ENCODE measurements at regions not wholly inside any gene's neighbourhood (a gene's known extent, or its start where the extent isn't known, plus 50 kb on each side); places are given as distances from the start of the nearest gene placed in this dataset.

- Histone ChIP-seq H2AFZ (no peak overlapping the region), H3K36me3 (ENCODE audit: insufficient read depth) (no peaks in the 10 kb centered on the region), H3K9me2 (ENCODE audit: insufficient read depth) (no peaks in the 10 kb centered on the region), H3K4me2 (no peak overlapping the region), H3F3A (replicated peaks; ENCODE audit: low read depth) (no peaks in the 10 kb centered on the region), H3K4me3 (no peak overlapping the region), H4K20me1 (replicated peaks; ENCODE audit: insufficient read depth) (no peaks in the 10 kb centered on the region), H3K27me3 (ENCODE audit: insufficient read depth) (no peaks in the 10 kb centered on the region), H3K4me1 (ENCODE audit: insufficient read depth) (no peaks in the 10 kb centered on the region), H3K27ac (ENCODE audit: low read depth) (no peak overlapping the region), H3K79me2 (replicated peaks; ENCODE audit: insufficient read depth) (no peaks in the 10 kb centered on the region)
- Mint-ChIP-seq H3K4me3 (no peak overlapping the region), H3K4me1 (no peaks in the 10 kb centered on the region; the same call in 2 of the 3 replicates), H3K9me3 (peaks cover 4% of the 10 kb centered on the region; the same call in 1 of the 3 replicates), H3K27me3 (ENCODE audit: insufficient read depth, low read depth, poor library complexity) (no peaks in the 10 kb centered on the region), H3K27ac (no peak overlapping the region), H3K36me3 (ENCODE audit: low read depth) (no peaks in the 10 kb centered on the region)
- DNase-seq (ENCODE audit: low spot score) (no peak), ATAC-seq (no peak)
- TF ChIP-seq EZH2 (IDR thresholded peaks at IDR 0.05; ENCODE audit: low read depth, unreplicated experiment), result no peak
- TF ChIP-seq POLR2AphosphoS5 (IDR thresholded peaks at IDR 0.05; ENCODE audit: low read depth), result no peak
- TF ChIP-seq JUNB (IDR thresholded peaks at IDR 0.05; ENCODE audit: unreplicated experiment), result no peak
- no peak for TF ChIP-seq NANOG (IDR thresholded peaks at IDR 0.05; ENCODE audit: borderline replicate concordance)
- TF ChIP-seq ZNF331 (CRISPR knock-in tag; IDR thresholded peaks at IDR 0.05; ENCODE audit: low read depth), result no peak
- no peak for TF ChIP-seq REST (IDR thresholded peaks at IDR 0.05; ENCODE audit: unreplicated experiment)
- no peak for TF ChIP-seq STAT1 (IDR thresholded peaks at IDR 0.05; ENCODE audit: unreplicated experiment)
- TF ChIP-seq EZH2phosphoT487 (IDR thresholded peaks at IDR 0.05; ENCODE audit: unreplicated experiment), result no peak
- no peak for TF ChIP-seq ETS1 (IDR thresholded peaks at IDR 0.05)
- no peak for TF ChIP-seq ZNF462 (CRISPR knock-in tag; IDR thresholded peaks at IDR 0.05)
Observed at GRCh38 chr16:54696970-54697369, 233.7 kb upstream of the IRX5 start.
